D721Med (cell line): ENCODE measurements at regions not wholly inside any gene's neighbourhood (a gene's known extent, or its start where the extent isn't known, plus 50 kb on each side); places are given as distances from the start of the nearest gene placed in this dataset.

Source experiments
- DNase-seq: peaks from one replicate; pipeline ENCODE4 v3.0.0; 2011; ENCODE audit warnings: low spot score; ENCODE audit not compliant: insufficient read length
- FAIRE-seq: peaks from 2 replicates; lab custom pipeline; 2011; peaks lifted over from hg19 to GRCh38; lab: Jason Lieb, UNC
- CTCF ChIP-seq: IDR thresholded peaks from 2 replicates; pipeline ENCODE4 v1.5.1; 2012; ENCODE audit warnings: mild to moderate bottlenecking, control low read depth; ENCODE audit not compliant: insufficient read depth; ENCODE audit errors: missing control alignments

- DNase-seq (no peak), FAIRE-seq (peak; percentile 77)
- no peak for TF ChIP-seq CTCF
Measured at GRCh38 chr5:164060786-164061355, 555.5 kb downstream of the MAT2B start.

GRCh38 chr5:164062304-164062703 is 556.9 kb downstream of the MAT2B start:
- DNase-seq (no peak), FAIRE-seq (no peak)
- no peak for TF ChIP-seq CTCF

DNA sequence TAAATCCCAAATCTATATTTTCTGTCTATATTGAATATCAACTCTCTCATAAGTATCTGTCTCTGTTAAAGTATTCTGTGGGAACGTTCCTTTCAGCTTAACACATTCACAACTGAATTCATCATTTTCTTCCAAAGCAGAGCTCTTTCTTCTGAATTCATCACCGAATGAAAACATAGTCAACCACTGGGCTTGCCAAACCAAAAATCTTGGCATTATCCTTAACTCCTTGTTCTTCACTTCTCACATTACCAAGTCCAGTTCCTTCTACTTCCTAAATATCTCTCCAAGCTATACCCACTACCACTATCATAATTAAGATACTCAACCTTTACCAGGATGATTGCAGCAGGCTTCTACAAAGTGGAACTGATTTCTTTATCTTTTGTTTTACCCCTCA is 559.8 kb downstream of the MAT2B start:
- DNase-seq, result no peak
- TF ChIP-seq CTCF, result no peak
- FAIRE-seq, result no peak

GRCh38 chr5:164071671-164072070 is 566.3 kb downstream of the MAT2B start:
- FAIRE-seq (no peak), DNase-seq (no peak)
- TF ChIP-seq CTCF, result no peak

GRCh38 chr5:164073081-164073480 is 567.7 kb downstream of the MAT2B start:
- DNase-seq, result no peak
- FAIRE-seq, result no peak
- TF ChIP-seq CTCF, result no peak

GRCh38 chr5:164076556-164076955 is 571.1 kb downstream of the MAT2B start:
- no peak for FAIRE-seq
- no peak for DNase-seq
- TF ChIP-seq CTCF, result no peak

DNA sequence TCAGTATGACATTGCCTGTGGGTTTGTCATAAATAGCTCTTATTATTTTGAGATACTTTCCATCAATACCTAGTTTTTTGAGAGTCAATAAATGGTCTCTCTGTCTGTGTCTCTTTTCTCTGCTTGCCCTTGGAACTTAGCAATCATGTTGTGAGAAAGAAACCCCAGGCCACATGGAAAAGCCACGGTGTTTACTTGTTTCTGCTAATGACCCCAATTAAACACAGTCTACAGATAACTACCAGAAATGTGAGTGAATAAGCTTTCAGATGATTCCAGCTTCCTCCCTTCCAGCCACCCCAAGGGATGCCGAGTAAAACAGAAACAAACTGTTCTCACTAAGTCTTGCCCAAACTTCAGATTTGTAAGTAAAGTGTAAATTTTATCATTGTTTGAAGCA is 584.9 kb downstream of the MAT2B start:
- TF ChIP-seq CTCF, result no peak
- DNase-seq, result no peak
- no peak for FAIRE-seq
